IMR-90 (cell line): ENCODE measurements at regions not wholly inside any gene's neighbourhood (a gene's known extent, or its start where the extent isn't known, plus 50 kb on each side); places are given as distances from the start of the nearest gene placed in this dataset.

ENCODE experiments used
- ATAC-seq: fragments of 200-7000 bp; cut with Tn5 transposase; 2 replicates; pipeline ENCODE4 v1.9.1; 2020; ENCODE audit warnings: low read depth, mild to moderate bottlenecking, moderate library complexity
- BruUV-seq: library from RNA; stranded (reverse); fragments of 400-500 nt; replicated peaks from 2 replicates; lab custom pipeline; 2021; lab: Mats Ljungman, UMichigan
- CTCF ChIA-PET: fragments of 300-600 bp; formaldehyde crosslinking; extraction: SDS; loops from one replicate; lab custom pipeline; 2021; ENCODE audit warnings: antibody characterized with exemption; lab: Yijun Ruan, JAX
- POLR2A ChIA-PET: fragments of 300-600 bp; sonication (Branson Sonifier 250); formaldehyde crosslinking; loops from one replicate; lab custom pipeline; 2022; ENCODE audit warnings: antibody characterized with exemption; ENCODE audit not compliant: unreplicated experiment; lab: Charles Lee
- DNase-seq: peaks from one replicate; pipeline ENCODE4 v3.0.0; 2013
- H2AFZ ChIP-seq: replicated peaks from 2 replicates; pipeline ENCODE3; 2013; ENCODE audit warnings: low read length, mild to moderate bottlenecking; ENCODE audit not compliant: poor library complexity
- H2AK5ac ChIP-seq: 2 replicates; pipeline ENCODE4 v1.6.1; 2013; ENCODE audit warnings: low read depth, low read length, inconsistent platforms
- H2AK9ac ChIP-seq: replicated peaks from 2 replicates; pipeline ENCODE3; 2013; ENCODE audit warnings: mild to moderate bottlenecking, low read depth, low read length, moderate library complexity; ENCODE audit not compliant: poor library complexity
- H2BK120ac ChIP-seq: 2 replicates; pipeline ENCODE4 v1.6.1; 2013; ENCODE audit warnings: low read depth, low read length, inconsistent platforms
- H2BK15ac ChIP-seq: 3 replicates; pipeline ENCODE4 v1.6.1; 2013; ENCODE audit warnings: low read depth, low read length, inconsistent platforms
- H2BK20ac ChIP-seq: 2 replicates; pipeline ENCODE4 v1.6.1; 2013; ENCODE audit warnings: low read depth, mild to moderate bottlenecking, inconsistent platforms, low read length, moderate library complexity
- H2BK5ac ChIP-seq: 2 replicates; pipeline ENCODE4 v1.6.1; 2013; ENCODE audit warnings: mild to moderate bottlenecking, low read depth, low read length, inconsistent platforms; ENCODE audit not compliant: poor library complexity, severe bottlenecking
- H3K14ac ChIP-seq: replicated peaks from 2 replicates; pipeline ENCODE4 v1.6.1; 2013; ENCODE audit warnings: low read depth, low read length, inconsistent platforms
- H3K18ac ChIP-seq: 2 replicates; pipeline ENCODE4 v1.6.1; 2013; ENCODE audit warnings: low read depth, low read length, control low read depth
- H3K23ac ChIP-seq: 2 replicates; pipeline ENCODE4 v1.6.1; 2013; ENCODE audit warnings: low read depth, low read length, inconsistent platforms
- H3K27ac ChIP-seq: 2 replicates; pipeline ENCODE4 v1.5.1; 2013; ENCODE audit warnings: mild to moderate bottlenecking, control low read depth, low read length; ENCODE audit not compliant: insufficient read depth
- H3K27me3 ChIP-seq: 2 replicates; pipeline ENCODE4 v1.6.1; 2013; ENCODE audit warnings: low read length; ENCODE audit not compliant: control insufficient read depth, insufficient read depth
- H3K36me3 ChIP-seq: 2 replicates; pipeline ENCODE4 v1.6.1; 2013; ENCODE audit warnings: low read length, mixed read lengths; ENCODE audit not compliant: control insufficient read depth, insufficient read depth
- H3K4ac ChIP-seq: 2 replicates; pipeline ENCODE4 v1.6.1; 2013; ENCODE audit warnings: low read depth, low read length, inconsistent platforms
- H3K4me1 ChIP-seq: 2 replicates; pipeline ENCODE4 v1.6.1; 2013; ENCODE audit warnings: low read length, mixed read lengths; ENCODE audit not compliant: control insufficient read depth, insufficient read depth
- H3K4me2 ChIP-seq: 2 replicates; pipeline ENCODE4 v1.6.1; 2013; ENCODE audit warnings: low read depth, mild to moderate bottlenecking, control low read depth, low read length, moderate library complexity
- H3K4me3 ChIP-seq: 2 replicates; pipeline ENCODE4 v1.5.1; 2013; ENCODE audit warnings: low read depth, mild to moderate bottlenecking, control low read depth, low read length, moderate library complexity; ENCODE audit not compliant: insufficient read depth
- H3K56ac ChIP-seq: 2 replicates; pipeline ENCODE4 v1.6.1; 2013; ENCODE audit warnings: low read length, inconsistent platforms; ENCODE audit not compliant: insufficient read depth; ENCODE audit errors: extremely low read depth
- H3K79me1 ChIP-seq, 2 experiments: 2 replicates each; pipeline ENCODE4 v1.6.1; 2013; ENCODE audit warnings: low read length in 2 of 2, inconsistent platforms in 1 of 2, low read depth in 1 of 2
- H3K9ac ChIP-seq: 2 replicates; pipeline ENCODE4 v1.6.1; 2013; ENCODE audit warnings: low read depth, low read length, control low read depth
- H3K9me1 ChIP-seq: 2 replicates; pipeline ENCODE4 v1.6.1; 2013; ENCODE audit warnings: low read length, inconsistent platforms; ENCODE audit not compliant: insufficient read depth
- H3K9me3 ChIP-seq: 2 replicates; pipeline ENCODE4 v1.6.1; 2013; ENCODE audit warnings: low read length; ENCODE audit not compliant: control insufficient read depth, insufficient read depth
- H4K20me1 ChIP-seq: 2 replicates; pipeline ENCODE4 v1.6.1; 2013; ENCODE audit warnings: low read length, inconsistent platforms; ENCODE audit not compliant: insufficient read depth
- H4K5ac ChIP-seq: 2 replicates; pipeline ENCODE4 v1.6.1; 2013; ENCODE audit warnings: mild to moderate bottlenecking, low read depth, low read length, control low read depth
- H4K8ac ChIP-seq, 2 experiments: 2 replicates each; pipeline ENCODE4 v1.6.1; 2013; ENCODE audit warnings: low read depth in 2 of 2, low read length in 2 of 2, control low read depth in 1 of 2, inconsistent platforms in 1 of 2
- H4K91ac ChIP-seq: 2 replicates; pipeline ENCODE4 v1.6.1; 2013; ENCODE audit warnings: low read depth, low read length, inconsistent platforms; ENCODE audit not compliant: insufficient read depth
- FOS ChIP-seq: fragments of 150-350 bp; IDR thresholded peaks from 2 replicates; pipeline ENCODE4 v1.6.1; 2016; ENCODE audit warnings: low read depth, low read length
- WGBS, 2 experiments: methylation state at CpG; one replicate each; pipeline versions ENCODE4 v1.1.5 to v1.1.7; 2013; ENCODE audit warnings: missing lambda C conversion rate in 2 of 2; ENCODE audit not compliant: insufficient read length in 1 of 2; ENCODE audit errors: extremely low coverage in 2 of 2; 5-methylcytosine and 5-hydroxymethylcytosine counted together
- dilution Hi-C: fragments of 300-500 bp; cut with HindIII; formaldehyde crosslinking; loops from one replicate; pipeline ENCODE4 v1.14.3; 2018; ENCODE audit warnings: low sequenced_read_pairs; ENCODE audit not compliant: unreplicated experiment
- in situ Hi-C: fragments of 300-500 bp; cut with MboI; formaldehyde crosslinking; loops from 3 replicates; pipeline ENCODE4 v1.14.3; 2019; ENCODE audit warnings: low sequenced_read_pairs, inconsistent platforms, mixed read lengths
- intact Hi-C: fragments of 100-400 bp; cut with micrococcal nuclease; formaldehyde crosslinking; loops from 2 replicates; pipeline ENCODE4 v1.10.0; 2022
- TF ChIP-seq, protein P1 (sequence below): fragments of 150-350 bp; IDR thresholded peaks from 2 replicates; pipeline ENCODE4 v1.6.1; 2017; ENCODE audit warnings: mild to moderate bottlenecking, antibody characterized with exemption, low read length, low read depth

- in situ Hi-C loops, result no loop called here
- no peak overlapping the region for H3K4me2 ChIP-seq
- H2BK5ac ChIP-seq, result no peak overlapping the region
- no peaks in the 10 kb centered on the region for H3K27me3 ChIP-seq
- H3K9me3 ChIP-seq, result no peaks in the 10 kb centered on the region; the same call in 1 of the 2 replicates
- peaks cover 7% of the 10 kb centered on the region for H3K4me1 ChIP-seq
- dilution Hi-C loops, result no loop called here
- ATAC-seq (no peak), DNase-seq (no peak)
- no TSS peak for BruUV-seq
- intact Hi-C loops, result no loop called here
- no peaks in the 10 kb centered on the region for H3K79me1 ChIP-seq
- H2AK5ac ChIP-seq, result no peak overlapping the region
- no peak overlapping the region for H4K8ac ChIP-seq
- H2AK9ac ChIP-seq, result no peak overlapping the region
- H2BK20ac ChIP-seq, result no peak overlapping the region
- H3K4me3 ChIP-seq, result no peak overlapping the region
- H4K5ac ChIP-seq, result no peak overlapping the region
- H3K4ac ChIP-seq, result no peak overlapping the region
- 70% methylated on average over 2 of the region's 8 CpGs; no CpG with 5 or more reads in 1 of the 2 experiments for WGBS, 2 experiments
- no peak overlapping the region for H3K23ac ChIP-seq
- no peak for TF ChIP-seq FOS
- TF ChIP-seq, protein P1, sequence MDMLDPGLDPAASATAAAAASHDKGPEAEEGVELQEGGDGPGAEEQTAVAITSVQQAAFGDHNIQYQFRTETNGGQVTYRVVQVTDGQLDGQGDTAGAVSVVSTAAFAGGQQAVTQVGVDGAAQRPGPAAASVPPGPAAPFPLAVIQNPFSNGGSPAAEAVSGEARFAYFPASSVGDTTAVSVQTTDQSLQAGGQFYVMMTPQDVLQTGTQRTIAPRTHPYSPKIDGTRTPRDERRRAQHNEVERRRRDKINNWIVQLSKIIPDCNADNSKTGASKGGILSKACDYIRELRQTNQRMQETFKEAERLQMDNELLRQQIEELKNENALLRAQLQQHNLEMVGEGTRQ, result no peak
- no peak overlapping the region for H3K9ac ChIP-seq
- H3K36me3 ChIP-seq, result no peaks in the 10 kb centered on the region
- H3K27ac ChIP-seq, result no peak overlapping the region
- no peak overlapping the region for H3K56ac ChIP-seq
- ChIA-PET CTCF (no interaction called here), POLR2A (no interaction called here)
- H2BK120ac ChIP-seq, result no peak overlapping the region
- H2BK15ac ChIP-seq, result no peak overlapping the region
- H3K18ac ChIP-seq, result no peak overlapping the region
- H2AFZ ChIP-seq, result peak overlapping the region; percentile 38
- no peak overlapping the region for H4K91ac ChIP-seq
- peak overlapping the region; percentile 30; the same call in 1 of the 2 replicates for H3K14ac ChIP-seq
- H3K9me1 ChIP-seq, result 0 out of 2 replicates have a peak, but pooled peaks cover 3% of the 10 kb centered on the region
- H4K20me1 ChIP-seq, result no peaks in the 10 kb centered on the region
Observed at GRCh38 chr10:43913676-43914235, 265.1 kb upstream of the ZNF32 start.
